HG02973 (cell line): ENCODE measurements at regions not wholly inside any gene's neighbourhood (a gene's known extent, or its start where the extent isn't known, plus 50 kb on each side); places are given as distances from the start of the nearest gene placed in this dataset.
"Not testable (repeated sequence)": the region's sequence is repeated elsewhere in the genome, so short reads cannot be mapped to it uniquely, and the experiment has no call there.

Experiments
- ATAC-seq: cut with Tn5 transposase; IDR thresholded peaks from one replicate; pipeline ENCODE4 v1.9.1; 2021; ENCODE audit warnings: moderate library complexity; ENCODE audit not compliant: unreplicated experiment

DNA sequence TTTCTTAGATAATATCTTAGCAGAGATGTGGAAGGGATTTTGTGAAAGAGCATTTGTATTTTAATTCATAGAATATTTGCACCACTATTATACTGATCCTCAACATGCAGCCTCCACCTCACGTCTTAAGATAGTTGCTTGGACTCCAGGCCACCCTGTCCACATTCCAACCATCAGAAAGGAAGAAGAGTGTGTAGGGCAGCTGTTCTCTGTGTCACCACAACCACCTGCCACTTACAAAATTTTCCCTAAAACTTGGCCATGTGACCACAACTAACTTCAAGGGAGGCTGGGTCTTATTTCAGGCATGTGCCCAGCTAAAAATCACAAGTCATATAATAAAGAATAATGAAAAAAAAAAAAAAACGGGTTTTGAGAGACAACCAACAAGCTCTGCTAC lies 528.1 kb downstream of the RAB28 start:
- no peak for ATAC-seq

DNA sequence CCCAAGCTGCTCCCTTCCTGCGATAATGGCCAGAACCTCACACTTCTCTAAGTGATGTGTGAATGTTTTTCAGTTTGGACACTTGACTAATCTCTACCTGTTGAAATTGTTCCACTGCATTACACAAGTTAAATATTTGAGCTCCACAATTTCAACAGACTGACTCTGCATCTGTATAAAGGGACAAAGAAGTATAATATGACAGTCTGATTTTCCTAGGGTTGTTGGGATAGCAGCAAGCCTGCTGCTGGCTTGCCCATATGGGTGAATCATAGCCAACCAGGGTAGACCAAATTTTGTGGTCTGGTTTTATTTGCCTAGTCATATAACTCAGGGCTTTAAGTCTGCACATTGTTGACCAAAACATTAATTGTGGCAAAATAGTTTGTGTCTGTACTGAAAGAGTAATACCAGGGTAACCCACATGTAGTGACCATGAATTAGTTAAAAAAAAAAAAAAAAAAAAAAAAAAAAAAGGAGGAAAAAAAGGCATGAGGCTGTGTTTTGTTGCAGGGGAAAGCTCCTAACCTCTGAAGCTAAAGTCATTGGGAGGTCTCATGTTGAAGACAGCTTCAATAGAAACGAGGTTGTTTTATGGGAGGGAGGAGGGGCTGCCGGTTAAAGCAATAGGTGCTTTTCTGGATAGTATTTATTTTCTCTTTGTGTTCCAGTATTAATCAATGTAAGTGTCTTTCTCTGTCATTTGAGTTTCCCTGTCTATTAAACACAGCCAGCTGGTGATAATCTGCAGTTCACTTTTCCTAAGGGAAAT lies 534.2 kb downstream of the RAB28 start:
- ATAC-seq, result no peak

DNA sequence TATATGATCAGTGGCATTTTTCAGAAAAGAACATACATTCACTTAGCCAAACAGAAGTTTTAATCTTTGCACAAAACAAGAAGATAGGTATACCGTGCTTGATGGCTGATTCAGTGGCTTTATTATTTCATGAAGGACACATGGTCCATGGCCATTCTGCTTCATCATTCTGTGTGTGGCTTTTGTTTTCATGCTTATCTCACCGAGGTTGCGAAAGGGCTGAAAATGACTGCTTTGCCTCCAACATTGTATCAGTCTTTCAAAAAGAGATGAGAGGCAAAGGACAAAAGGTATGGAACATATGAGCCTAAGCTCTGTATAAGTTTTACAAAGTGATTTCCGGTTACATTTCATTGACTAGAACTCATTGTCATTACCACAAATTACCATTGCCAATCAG lies 541.1 kb downstream of the RAB28 start:
- no peak for ATAC-seq

DNA sequence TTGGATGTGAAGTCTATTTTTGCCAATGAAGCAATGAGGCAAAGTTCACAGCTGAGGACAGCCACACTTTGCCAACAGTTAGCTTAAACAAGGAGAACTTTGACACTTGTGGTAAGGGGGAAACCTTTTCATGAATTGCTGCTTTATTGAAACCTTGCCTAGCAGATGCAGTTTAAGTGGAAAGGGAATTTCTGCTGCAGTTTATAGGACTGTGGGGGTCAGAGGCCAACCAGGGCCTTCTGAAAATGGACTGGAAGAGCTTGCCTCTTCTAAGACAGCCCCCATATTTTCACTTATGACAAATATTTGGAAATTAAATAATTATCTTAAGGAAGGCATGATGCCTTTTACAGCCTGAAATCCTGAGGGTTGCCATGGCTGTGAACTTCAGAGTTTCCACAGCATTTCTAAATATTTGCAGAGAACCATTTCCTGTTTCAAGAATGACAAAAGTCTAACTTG lies 550.3 kb downstream of the RAB28 start:
- no peak for ATAC-seq

DNA sequence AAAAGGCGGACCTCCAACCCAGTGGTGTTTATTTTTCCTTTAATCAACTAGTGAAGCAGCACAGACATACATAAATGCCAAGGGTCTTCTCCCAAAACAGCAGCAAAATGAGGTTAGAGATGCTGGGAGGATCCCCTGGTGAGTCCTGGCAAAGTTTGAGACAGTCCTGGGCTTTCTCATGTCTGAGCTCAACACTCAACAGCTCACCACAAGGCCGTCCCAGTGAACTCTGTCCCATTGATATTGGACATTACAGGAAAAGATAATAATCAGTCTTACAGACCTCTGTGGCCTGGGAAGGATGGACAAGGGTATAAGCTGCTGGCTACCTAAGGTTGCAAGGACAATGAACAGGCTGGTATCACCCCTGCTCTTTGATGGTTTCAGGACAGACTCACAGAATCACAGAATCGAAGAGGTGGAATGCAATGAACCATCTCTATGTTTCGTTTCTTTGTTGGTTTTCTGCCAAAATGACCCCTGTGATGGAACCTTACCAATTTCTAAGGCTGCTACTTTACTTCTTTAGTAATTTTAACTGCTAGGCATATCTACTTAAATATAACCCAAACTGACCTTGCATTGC lies 551.8 kb downstream of the RAB28 start:
- ATAC-seq, result no peak

DNA sequence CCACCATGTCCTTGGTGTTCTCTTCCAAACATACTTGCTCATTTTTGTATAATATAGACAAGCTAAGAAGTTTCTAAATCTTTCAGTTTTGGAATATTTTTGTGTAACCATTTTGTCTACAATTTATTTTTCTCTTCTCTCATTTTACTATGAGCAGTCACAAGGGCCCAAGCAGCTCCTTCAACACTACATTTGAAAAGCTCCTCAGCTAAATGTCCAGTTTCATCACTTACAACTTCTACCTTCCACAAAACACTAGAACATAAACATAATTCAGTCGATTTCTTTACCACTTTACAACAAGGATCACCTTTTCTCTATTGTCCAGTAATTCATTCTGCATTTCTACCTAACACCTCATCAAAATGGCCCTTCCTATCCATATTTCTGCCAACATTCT lies 554.4 kb downstream of the RAB28 start:
- ATAC-seq, result no peak

DNA sequence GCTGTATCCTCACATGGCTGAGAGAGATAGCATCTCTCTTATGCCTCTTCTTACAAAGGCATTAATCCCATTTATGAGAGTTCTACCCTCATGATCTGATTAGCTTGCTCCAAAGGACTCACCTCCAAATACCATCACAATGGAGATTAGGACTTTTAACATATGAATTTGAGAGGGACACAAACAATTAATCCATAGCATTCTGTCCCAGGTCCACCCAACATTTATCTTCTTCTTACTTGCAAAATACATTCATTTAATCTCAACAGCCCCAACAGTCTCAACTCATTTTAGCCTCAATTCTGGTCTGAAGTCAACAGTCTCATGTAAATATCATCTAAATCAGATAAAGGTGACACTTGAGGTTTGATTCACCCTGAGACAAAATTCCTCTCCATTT lies 555.4 kb downstream of the RAB28 start:
- ATAC-seq, result no peak

DNA sequence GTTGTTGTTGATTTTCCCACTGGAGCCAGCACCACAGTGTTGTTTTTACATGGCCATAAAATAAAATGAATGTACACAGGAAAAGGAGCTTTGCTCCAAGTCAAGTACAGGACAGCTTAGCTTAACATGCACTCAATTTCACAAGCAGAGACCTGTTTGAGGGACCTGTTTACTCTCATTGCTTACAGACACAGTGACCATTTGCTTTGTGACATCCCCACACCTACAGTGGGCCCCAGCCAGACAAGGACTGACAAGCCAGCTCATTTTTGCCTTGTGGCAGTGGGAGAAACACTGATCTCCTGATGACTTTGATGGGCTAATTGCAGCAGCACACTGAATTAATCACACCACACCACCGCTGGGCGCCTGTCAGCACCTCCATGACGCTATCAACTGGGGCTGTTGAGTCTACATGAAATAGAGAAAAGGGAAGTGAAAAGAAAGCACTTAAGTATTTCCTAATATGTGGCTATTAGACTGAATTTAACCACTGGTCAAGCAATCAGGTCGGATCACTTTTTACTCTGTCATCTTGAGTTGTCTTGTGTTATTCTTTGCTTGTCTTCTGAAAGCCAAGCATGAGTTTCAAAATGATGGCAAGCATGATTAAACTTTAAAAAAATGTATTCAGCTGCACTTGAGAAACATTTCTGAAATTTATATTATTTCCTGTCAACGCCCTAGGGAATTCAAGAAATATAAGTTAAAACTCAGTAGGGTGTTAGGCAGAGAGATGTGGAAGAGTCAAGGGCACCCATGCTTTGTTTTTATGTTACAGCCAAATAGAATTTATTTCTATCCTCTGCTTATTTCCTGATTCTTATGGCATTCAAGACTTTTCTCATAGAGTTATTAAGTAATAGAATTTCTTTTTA lies 557.7 kb downstream of the RAB28 start:
- no peak for ATAC-seq

DNA sequence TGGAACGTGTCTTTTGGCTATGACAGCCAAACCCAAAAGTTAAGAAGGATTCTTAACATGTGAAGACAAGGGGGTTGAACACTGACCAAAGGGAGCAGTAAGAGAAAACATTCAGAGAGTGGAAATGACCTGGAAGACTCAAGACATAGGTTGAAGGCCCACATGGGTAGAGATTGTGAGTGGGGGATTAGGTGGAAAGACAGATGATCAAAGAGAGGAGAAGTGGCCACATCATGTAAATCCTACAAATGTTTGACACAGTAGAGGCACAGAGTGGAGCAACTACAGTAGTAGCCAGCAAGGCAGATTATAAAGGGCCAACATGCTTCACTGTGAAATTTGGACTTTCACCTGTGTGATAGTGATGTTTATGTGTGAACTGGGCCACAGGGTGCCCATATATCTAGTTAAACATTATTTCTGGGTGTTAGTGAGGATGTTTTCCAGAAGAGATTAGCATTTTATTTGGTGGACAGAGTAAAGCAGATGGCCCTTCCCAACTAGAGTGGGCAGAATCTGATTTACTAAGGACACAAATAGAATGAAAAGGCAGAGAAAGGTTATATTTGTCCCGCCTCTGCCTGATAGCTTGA lies 559.3 kb downstream of the RAB28 start:
- ATAC-seq, result no peak

DNA sequence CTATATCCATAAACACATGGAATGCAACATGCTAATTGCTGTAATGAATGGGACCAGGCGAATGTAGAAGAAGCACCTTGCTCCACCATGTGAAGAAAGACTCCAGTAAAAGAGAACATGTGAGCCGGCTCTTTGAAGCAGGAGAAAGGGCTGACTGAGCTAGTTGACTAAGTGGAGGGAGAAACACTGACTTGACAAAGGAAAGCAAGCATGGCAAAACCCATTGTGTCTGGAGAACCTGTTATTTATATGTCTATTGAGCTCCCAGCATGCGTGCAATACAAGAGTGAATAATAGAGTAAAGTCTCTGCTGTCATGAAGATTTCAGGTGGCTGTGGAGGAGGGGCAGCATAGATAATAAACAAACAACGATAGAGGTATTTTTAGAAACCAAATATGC lies 559.9 kb downstream of the RAB28 start:
- ATAC-seq, result no peak

DNA sequence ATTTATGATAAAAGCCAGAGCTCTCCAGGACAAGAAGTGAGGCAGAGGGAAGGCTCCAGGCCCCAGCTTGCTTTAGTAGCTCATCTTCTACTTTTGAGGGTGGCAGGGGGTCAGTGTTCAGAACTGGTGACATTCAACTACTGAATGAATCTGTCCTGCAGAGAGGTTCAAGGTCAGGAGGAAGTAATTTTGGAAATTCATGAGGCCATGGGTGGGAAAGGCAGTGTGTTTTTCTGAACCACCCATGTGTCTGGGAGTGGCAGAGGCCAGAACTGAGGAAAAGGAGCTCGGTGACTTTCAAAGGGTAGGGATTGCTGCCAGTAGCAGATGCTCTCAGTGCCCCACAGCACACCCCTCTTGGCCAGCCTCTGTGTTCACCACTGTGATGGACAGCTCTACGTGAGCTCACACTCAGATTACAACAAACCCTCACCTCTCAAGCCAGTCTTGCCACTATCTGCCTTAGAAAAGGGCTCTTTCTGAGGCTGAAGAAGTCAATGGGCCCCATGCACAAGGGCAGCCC lies 571.2 kb downstream of the RAB28 start:
- no peak for ATAC-seq

DNA sequence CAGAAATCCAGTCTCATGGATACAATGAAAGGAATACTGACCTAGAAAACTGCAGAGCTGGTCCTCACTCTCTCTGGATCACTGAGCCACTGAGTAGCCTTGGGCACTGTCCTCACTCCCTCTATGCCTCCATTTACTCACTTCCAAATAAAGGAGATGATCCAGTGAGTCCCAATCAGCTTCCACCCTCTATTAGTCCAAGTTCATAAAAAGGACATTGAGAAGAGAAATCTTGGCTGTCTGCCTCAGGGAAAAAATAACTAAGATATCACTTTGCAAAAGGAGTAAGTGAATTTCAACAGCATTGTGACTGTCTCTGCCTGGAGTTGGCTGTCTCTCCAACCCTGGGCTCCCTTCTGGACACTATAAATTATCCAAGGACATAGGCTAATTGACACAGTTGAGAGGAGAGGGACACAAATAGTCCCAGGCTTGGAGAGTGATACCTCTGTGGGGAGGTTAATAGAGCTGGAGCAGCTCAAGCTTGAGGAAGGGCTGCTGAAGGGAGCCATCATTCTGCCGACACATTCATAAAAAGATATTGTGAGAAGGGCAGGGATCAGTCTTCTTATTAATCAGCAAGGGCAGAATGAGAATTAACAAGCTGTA lies 572.3 kb downstream of the RAB28 start:
- no peak for ATAC-seq

DNA sequence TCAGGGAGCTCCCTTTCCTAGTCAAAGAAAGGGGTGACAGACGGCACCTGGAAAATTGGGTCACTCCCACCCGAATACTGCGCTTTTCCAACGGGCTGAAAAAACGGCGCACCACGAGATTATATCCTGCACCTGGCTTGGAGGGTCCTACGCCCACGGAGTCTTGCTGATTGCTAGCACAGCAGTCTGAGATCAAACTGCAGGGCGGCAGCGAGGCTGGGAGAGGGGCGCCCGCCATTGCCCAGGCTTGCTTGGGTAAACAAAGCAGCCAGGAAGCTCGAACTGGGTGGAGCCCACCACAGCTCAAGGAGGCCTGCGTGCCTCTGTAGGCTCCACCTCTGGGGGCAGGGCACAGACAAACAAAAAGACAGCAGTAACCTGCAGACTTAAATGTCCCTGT lies 580.5 kb downstream of the RAB28 start:
- not testable (repeated sequence) for ATAC-seq

DNA sequence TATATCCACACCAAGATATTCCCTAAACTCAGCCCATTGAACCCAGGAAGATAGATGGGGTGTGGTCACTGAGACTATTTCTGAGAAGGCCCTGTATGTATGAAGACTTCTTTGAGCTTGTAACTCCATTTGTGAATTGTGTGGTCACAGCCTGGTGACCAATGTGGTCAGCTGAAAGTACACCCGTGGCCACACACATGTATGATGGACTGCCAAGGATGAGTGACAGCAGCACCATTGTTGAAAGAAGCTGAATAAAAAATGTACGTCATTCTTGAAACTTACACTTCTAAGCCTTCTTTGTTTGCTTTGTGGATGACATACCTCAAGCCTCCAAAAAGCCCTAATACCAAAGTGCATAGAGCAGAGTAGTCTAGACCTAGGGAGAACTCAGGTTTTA lies 581.4 kb downstream of the RAB28 start:
- ATAC-seq, result no peak

DNA sequence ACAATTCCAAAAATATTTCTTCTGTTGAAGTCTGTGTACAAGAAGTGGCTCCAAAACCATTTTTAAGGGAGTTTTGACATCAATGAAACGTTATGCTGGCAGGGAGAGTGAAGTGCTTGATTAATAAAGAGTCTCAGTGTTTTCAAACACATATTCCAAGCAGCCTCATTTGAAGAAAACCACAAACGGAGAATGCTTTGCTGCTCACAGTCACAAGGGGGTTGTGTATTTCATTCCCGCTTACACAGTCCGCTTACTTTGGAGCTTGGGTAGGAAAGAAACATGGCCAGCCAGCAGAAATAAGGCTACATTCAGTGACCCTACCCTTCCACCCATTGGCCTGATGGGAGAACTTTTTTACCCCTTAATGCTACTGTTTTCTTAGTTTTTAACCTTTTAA lies 586.2 kb downstream of the RAB28 start:
- ATAC-seq, result no peak

DNA sequence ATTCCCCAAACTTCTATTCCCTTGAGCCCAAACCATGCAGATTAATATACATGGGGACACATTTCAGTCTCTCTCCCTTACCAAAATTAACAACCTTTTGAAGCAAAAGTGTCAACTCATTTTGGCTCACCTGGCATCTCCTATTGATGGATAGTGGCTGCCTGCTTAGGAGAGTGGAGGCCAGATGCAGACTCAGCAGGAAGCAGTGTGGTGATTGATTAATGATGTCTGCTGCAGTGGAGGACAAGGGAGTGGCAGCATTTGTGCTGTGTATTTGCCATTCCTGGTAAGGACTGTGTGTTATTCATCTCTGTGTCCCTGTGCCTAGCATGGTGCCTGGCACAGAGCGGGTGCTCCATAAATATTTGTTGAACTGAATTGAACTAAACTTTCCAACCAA lies 590.1 kb downstream of the RAB28 start:
- no peak for ATAC-seq

DNA sequence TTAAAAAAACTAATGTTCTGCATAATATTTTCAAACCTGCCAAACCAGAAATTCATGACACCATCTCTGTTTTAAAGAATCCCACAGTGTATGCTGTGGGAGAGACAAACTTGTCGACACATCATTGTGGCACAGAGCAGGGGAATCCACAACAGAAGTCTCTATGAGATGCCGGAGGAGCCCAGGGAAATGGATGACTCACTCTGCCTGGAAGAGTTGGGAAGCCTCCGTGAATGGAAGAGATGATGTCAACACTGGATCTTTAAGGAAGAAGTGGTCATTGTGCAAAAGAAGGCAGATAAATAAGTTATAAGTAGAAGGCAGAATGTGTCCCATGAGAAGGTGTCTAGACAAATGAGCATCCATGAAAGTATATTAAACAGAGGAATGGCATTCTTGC lies 595.1 kb downstream of the RAB28 start:
- ATAC-seq, result no peak

DNA sequence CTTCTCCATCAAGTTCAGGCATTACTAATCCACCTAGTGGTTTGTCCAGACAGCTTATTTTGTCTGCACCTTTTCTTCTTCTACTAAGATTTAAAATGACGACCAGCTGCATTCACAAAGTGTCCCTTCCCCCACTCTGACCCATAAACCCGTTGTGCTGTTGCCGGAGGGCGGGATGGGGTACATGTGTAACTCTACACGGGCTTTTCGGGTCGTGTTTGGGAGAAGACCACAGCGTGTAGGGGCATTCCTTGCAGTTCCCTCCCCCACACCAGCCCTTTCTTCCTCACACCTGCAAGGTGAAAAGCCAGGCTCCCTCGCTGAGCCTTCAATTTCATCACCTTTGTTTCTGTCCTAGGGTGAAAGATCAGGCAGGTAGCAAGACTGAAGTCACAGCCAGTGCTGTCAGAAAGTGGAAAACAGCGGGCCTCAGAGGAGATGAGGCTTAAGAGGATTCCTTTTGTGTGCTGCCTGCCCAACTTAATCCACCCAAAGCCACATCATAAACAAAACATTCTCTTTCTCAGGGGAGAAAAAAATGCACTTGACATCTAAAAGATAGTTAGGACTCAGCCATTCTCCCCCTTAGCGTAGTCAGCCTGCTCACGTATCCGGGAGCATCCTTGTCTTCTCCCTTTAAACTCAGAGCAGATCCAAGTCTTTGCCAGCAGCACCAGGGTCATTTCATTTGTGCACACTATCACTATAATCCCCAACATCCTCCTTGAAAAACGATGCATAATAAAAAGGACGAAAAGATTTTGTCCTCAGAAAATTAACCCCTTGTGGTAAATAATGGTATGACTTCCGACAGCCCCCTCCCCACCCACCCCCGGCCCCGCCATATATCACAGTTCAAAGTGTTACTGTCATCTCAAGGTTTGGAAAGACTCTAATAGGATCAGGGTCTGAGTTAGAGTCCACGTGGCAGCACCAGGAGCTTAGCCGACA lies 599.0 kb downstream of the RAB28 start:
- no peak for ATAC-seq

DNA sequence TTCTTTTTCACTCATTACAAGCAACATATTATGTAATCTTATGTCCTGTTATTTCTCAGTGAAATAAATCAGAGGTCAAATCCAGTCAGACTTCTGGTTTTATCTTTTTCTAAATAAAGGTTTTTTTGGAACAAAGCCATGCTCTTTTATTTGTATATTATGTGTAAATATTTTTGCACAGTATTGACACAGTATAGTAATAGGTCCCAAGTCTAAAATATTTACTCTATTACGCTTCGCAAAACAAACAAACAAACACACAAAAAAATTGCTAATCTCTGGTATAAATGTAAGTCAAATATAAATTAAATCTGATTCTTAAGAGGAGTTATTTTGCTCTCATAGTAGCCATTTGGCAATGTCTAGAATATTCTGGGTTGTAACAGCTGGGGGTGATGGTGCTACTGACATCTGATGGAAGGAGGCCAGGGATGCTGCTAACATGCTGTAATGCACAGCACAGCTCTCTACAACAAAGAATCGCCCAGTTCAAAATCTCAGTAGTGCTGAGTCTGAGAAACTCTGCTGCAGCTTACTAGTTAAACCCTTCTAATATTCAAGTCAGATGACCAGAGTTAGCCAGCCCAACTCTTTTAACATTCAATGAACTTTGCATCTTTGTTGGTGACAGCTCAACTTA lies 602.1 kb downstream of the RAB28 start:
- no peak for ATAC-seq
